Neural crest cell (in vitro differentiated cells): ENCODE measurements at regions not wholly inside any gene's neighbourhood (a gene's known extent, or its start where the extent isn't known, plus 50 kb on each side); places are given as distances from the start of the nearest gene placed in this dataset.

ENCODE experiments used
- DNase-seq: peaks from one replicate; pipeline ENCODE4 v3.0.0; 2021; ENCODE audit warnings: low read depth, mixed read lengths, low spot score
- H3K27ac Mint-ChIP-seq: one replicate; pipeline ENCODE4 v1.8.0; 2021; ENCODE audit warnings: mild to moderate bottlenecking, mixed read lengths; ENCODE audit not compliant: unreplicated experiment
- H3K27me3 Mint-ChIP-seq: 2 replicates; pipeline ENCODE4 v1.8.0; 2021; ENCODE audit warnings: low read depth, mild to moderate bottlenecking, mixed read lengths
- H3K36me3 Mint-ChIP-seq: 2 replicates; pipeline ENCODE4 v1.8.0; 2021; ENCODE audit warnings: low read depth, mild to moderate bottlenecking, mixed read lengths
- H3K4me1 Mint-ChIP-seq: 2 replicates; pipeline ENCODE4 v1.8.0; 2021; ENCODE audit warnings: mixed read lengths
- H3K4me3 Mint-ChIP-seq: one replicate; pipeline ENCODE4 v1.8.0; 2021; ENCODE audit warnings: mild to moderate bottlenecking, mixed read lengths
- H3K9me3 Mint-ChIP-seq: 2 replicates; pipeline ENCODE4 v1.8.0; 2021; ENCODE audit warnings: mixed read lengths
- CTCF ChIP-seq: fragments of 200-600 bp; sonication (generic); conservative IDR thresholded peaks from 2 replicates; pipeline ENCODE4 v1.5.0; 2021; ENCODE audit warnings: antibody characterized with exemption, mild to moderate bottlenecking

GRCh38 chr17:17402558-17402957 is 74.2 kb upstream of the MED9 start:
- Mint-ChIP-seq H3K4me3 (no peak overlapping the region), H3K27ac (peak overlapping the region; percentile 73), H3K27me3 (no peaks in the 10 kb centered on the region), H3K9me3 (no peaks in the 10 kb centered on the region), H3K4me1 (peaks cover 17% of the 10 kb centered on the region), H3K36me3 (no peaks in the 10 kb centered on the region)
- TF ChIP-seq CTCF = no peak
- DNase-seq = no peak

- Mint-ChIP-seq H3K4me1 (peaks cover 17% of the 10 kb centered on the region), H3K36me3 (no peaks in the 10 kb centered on the region), H3K27ac (no peak overlapping the region), H3K9me3 (no peaks in the 10 kb centered on the region), H3K4me3 (no peak overlapping the region), H3K27me3 (no peaks in the 10 kb centered on the region)
- no peak for TF ChIP-seq CTCF
- DNase-seq = no peak
Measured at GRCh38 chr17:17403065-17403464, 73.7 kb upstream of the MED9 start.

GRCh38 chr17:17403899-17404576 is 72.8 kb upstream of the MED9 start:
- Mint-ChIP-seq H3K36me3 (no peaks in the 10 kb centered on the region), H3K4me3 (no peak overlapping the region), H3K27ac (no peak overlapping the region), H3K9me3 (no peaks in the 10 kb centered on the region), H3K4me1 (peaks cover 17% of the 10 kb centered on the region), H3K27me3 (no peaks in the 10 kb centered on the region)
- TF ChIP-seq CTCF = no peak
- DNase-seq = no peak

DNA sequence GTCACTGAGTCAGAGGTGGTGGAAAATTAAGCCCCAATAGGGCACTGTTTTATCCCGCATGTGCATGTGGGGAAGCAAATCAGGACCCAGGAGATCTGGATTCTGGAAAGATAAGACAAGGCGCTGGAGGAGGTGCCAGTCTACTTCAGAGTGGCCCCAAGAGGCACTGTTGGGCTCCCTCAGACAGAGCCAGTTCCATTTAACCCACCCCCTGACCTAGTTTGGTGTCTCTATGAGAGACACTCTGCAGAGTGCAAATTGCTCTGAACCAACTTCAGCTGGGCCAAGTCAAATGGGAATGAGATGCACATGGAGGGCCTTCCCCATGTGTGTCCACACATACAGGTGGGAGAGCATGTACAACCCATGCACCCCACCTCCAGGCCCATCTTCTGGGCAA is 71.1 kb upstream of the MED9 start:
- Mint-ChIP-seq H3K27ac (no peak overlapping the region), H3K4me1 (peaks cover 5% of the 10 kb centered on the region)

GRCh38 chr17:17406225-17406624 is 70.6 kb upstream of the MED9 start:
- H3K36me3 Mint-ChIP-seq = no peaks in the 10 kb centered on the region
- H3K9me3 Mint-ChIP-seq = no peaks in the 10 kb centered on the region
- no peak for TF ChIP-seq CTCF
- DNase-seq = no peak
- no peaks in the 10 kb centered on the region for H3K27me3 Mint-ChIP-seq
- H3K4me3 Mint-ChIP-seq = no peak overlapping the region
- peaks cover 4% of the 10 kb centered on the region for H3K4me1 Mint-ChIP-seq
- no peak overlapping the region for H3K27ac Mint-ChIP-seq

More for the DNA sequence above, 71.1 kb upstream of the MED9 start:
- no peaks in the 10 kb centered on the region for H3K9me3 Mint-ChIP-seq
- H3K36me3 Mint-ChIP-seq = no peaks in the 10 kb centered on the region
- no peak overlapping the region for H3K4me3 Mint-ChIP-seq
- DNase-seq = no peak
- no peak for TF ChIP-seq CTCF
- no peaks in the 10 kb centered on the region for H3K27me3 Mint-ChIP-seq
